GM18508 (cell line): ENCODE measurements at regions not wholly inside any gene's neighbourhood (a gene's known extent, or its start where the extent isn't known, plus 50 kb on each side); places are given as distances from the start of the nearest gene placed in this dataset.
"Not testable (repeated sequence)": the region's sequence is repeated elsewhere in the genome, so short reads cannot be mapped to it uniquely, and the experiment has no call there.

Source experiments
- ATAC-seq: cut with Tn5 transposase; IDR thresholded peaks from one replicate; pipeline ENCODE4 v1.9.1; 2021; ENCODE audit warnings: moderate number of reproducible peaks; ENCODE audit not compliant: insufficient read depth, unreplicated experiment

- not testable (repeated sequence) for ATAC-seq
These were observed 96.6 kb downstream of the ABCC12 start for GRCh38 chr16:48059190-48059589.

DNA sequence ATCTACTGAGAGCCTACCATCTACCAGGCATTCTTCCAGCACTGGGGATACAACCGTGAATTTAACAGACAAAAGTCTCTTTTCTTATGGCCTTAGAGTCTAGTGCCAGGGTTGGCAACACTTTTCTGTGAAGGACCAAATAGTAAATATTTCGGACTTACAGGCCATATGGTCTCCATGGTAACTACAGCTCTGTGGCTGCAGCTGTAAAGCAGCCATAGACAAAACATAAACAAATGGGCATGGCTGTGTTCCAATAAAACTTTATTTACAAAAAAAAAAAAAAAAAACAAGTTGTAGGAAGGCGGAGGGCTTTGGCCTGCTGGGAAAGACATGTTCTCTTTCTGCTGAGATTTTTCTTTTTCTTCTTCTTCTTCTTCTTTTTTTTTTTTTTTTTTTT lies 98.7 kb downstream of the ABCC12 start:
- ATAC-seq, result no peak

GRCh38 chr16:48054881-48055601 lies 100.8 kb downstream of the ABCC12 start:
- no peak for ATAC-seq

- ATAC-seq, result no peak
These were observed 102.4 kb downstream of the ABCC12 start for GRCh38 chr16:48053418-48053745.

DNA sequence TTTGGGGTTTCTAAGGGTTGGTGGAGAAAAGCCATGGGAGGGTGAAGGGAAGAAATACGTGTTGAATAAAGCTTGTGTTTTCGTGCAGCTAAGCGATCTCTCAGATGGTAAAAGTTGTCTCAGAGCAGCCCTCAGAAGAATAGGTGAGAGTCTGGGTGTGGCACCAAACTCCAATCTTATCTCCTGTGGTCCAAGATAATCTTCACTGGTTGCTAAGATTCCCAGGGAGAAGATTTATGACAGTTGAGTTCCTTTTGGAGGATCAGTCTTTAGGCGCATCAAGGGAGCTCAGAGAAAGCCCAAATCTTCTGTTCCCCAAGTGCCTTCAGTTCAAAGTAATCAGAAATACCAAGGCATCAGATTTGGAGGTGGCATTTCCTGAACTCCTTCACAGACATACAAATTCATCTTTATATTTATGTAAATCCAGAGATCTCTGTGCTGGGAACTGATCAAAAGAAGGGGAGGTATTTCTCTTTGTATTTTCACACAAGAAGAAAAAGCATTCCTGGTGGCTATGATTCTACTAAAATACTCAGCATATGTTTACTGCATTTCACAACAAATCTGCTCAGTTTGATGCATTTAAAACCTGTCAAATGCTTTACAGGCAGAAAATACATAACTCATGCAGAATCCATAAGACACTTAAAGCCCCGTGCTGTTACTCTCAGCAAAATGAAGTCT lies 102.9 kb downstream of the ABCC12 start:
- ATAC-seq, result no peak

- ATAC-seq, result no peak
These were observed 104.9 kb downstream of the ABCC12 start for GRCh38 chr16:48050871-48051270.

DNA sequence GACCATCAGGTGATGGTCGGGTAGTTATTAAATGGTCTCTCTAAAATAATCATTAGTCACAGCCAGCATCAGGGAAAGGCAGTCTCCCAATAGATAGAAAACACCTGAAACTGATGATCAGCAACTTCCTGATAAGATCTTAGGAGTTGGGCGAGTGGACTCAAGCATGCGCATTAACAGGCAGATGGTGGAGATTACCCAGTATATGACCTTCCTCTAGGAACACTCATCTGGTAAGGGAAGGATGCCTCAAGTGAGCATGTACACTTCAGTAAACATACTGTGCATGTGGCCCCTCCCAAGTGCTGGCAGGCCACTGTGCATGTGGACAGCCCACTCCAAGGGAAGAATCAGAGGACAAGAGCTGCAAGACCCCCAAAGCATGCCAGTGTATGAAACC lies 105.9 kb downstream of the ABCC12 start:
- no peak for ATAC-seq

DNA sequence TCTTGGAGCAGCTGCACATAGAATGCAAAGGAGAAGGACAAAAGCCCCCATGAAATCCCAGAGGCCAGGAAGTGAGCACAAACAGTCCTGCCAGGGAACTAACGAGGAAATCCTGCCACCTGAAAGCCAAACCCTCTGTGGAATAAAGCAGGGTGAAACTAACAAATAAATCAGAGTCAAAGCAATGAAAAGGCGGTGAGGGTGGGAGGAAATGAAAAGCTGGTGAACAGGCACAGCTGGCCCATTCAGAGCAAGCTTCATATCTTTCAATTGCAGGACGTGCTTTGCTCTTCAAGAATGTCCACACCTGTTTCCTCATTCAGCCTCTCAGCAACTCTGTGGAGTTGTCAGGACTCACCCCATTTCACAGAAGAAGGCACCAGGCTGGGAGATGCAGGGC lies 108.1 kb downstream of the ABCC12 start:
- ATAC-seq, result no peak

DNA sequence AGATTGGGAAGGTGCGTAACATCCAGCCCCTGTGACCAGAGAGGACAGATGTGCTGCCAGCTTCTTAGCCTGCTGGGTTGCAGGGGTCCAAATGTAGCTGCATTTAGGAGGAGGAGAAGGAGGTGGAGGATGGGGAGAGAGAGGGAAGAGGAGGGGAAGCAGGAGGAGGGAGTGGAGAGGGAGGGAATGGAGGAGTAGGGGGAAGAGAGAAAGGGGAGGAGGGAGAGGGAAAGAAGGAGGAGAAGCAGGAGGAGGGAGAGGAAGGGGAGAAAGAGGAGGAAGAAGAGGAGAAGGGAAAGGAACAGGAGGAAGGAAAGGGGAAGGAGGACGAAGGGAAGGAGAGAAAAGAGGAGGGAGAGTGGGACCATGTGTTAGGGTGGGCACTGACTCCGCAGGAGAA lies 108.6 kb downstream of the ABCC12 start:
- no peak for ATAC-seq

- no peak for ATAC-seq
These were observed 111.7 kb downstream of the ABCC12 start for GRCh38 chr16:48044117-48044516.

- no peak for ATAC-seq
These were observed 113.8 kb downstream of the ABCC12 start for GRCh38 chr16:48041981-48042421.

DNA sequence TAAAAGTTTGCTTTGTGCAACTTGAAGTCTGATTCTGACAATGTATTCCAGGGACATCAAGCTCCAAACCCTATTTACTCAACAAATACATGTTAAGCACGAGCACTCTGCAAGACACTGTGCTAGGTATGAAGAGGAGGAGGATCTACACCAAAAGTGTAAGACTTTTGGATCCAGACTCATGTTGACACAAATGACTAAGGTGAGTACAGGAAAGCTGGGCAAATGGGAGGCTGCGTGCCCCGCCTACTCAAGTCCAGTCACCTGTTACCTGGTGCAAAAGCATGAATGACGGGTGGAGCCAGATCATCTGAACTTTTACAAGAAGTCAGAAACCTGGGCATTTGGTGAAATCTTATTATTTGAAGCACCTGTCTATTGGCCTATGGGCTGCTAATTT lies 120.7 kb downstream of the ABCC12 start:
- no peak for ATAC-seq

- ATAC-seq, result no peak
These were observed 124.9 kb downstream of the ABCC12 start for GRCh38 chr16:48030926-48031325.

DNA sequence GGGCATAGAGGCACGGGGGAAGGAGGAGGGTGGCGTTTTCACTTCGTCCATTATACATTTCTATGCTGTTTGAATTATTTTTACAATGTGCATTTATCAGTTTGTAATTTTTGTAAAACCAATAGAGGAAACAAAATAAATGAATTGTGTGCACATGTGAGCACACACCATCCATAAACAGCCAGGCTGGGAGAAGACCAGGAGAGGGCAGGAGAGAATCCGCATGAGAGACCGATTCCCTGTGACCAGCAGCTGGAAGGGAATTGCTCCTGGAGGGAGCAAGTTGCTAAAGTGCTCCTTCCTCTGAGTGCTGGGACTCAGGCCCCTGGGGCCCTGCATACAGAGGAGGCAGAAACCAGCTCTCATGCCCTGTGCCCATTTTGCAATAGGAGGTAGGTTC lies 126.0 kb downstream of the ABCC12 start:
- ATAC-seq, result no peak

DNA sequence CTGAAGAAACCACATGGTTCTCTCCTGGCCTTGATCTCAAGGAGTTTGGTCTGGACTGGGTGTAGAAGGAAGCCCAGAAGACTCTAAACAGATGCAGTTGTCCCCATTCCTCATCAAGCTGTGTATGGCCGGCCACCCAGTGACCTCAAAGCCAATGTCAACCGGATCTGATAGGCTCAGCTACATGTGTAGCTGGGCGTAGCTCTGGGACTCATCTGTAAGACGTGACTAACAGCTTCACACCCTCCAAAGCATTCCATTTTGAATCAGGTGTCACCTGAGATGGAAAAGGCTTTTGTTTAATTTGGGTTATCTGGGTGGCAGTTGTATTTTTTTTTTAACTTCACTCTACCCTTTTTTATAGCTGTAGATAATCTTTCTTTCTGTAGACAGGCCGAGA lies 130.4 kb downstream of the ABCC12 start:
- no peak for ATAC-seq

GRCh38 chr16:48024042-48024441 lies 131.8 kb downstream of the ABCC12 start:
- ATAC-seq, result no peak

DNA sequence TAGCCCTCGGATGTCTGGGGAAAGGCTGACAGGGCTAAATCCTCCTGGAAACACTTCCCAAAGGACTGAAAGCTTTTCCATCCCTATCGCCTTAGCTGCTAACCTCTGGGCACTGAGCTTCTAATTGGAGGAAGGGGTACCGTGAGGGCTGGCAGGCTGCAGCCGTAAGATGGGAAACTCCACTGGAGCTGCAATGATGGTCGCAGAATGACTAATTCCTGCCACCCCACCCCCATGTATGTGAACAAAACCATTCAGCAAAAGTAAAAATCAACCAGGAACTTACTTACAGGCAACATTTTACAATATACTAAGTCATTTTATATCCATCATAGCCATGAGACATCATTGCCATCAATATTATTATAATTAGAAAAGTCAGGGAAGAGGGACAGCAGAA lies 133.3 kb downstream of the ABCC12 start:
- no peak for ATAC-seq

GRCh38 chr16:48020617-48021016 lies 135.2 kb downstream of the ABCC12 start:
- not testable (repeated sequence) for ATAC-seq

DNA sequence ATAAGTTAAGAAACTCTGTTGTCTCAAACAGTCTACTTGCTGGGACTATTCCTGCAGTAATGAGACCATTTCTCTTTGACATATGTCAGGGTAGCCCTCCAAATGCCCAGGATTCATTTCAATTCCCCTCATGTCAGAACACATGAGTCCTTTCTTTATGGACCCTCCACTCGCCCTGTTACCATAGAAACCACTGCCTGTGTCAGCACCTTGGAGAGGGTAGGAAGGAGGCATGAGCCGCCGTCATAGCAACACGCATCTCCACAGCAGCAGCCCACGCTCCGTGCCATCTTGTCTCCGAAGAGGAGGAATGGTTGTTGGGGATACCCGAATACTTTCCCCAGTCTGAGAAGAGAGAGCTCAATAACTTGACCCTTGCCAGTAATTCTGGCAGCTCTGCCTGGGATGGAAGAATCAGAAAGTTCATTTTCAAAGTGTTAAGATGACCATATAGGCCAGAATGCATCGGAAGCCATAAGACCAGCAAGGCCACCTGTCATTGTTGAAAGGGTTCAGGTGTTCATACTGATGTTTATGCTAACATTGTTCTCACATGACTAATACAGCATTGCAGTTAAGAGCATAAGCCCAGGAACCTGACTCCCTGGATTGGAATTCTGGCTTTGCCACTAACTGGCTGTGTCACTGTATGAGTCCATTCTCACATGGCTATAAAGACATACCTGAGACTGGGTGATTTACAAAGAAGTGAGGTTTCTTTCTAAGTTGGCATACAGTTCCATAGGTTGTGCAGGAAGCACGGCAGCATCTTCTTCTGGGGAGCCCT lies 141.3 kb downstream of the ABCC12 start:
- no peak for ATAC-seq

DNA sequence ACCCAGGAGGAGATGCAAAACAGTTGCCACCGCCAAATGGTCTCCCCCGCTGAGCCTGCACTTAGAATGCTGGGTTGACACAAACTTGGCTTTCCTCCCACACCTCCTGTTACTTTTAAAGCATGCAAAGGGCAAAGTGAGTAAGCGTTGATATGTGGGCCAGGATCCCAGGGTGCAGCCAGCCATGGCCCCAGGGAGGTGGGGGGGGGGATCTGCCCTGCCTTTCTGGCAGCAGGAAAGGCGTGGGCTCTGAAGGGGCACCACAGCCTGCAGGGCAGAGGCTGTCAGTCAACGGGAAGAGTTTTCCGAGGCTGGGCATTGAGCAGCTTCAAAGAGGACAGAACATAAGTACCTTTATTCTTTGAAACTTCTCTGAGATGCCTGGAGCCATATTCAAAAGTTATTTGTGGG lies 142.3 kb downstream of the ABCC12 start:
- ATAC-seq, result no peak

- no peak for ATAC-seq
These were observed 143.7 kb downstream of the ABCC12 start for GRCh38 chr16:48011878-48012658.
